HEK293 (cell line): ENCODE measurements at regions not wholly inside any gene's neighbourhood (a gene's known extent, or its start where the extent isn't known, plus 50 kb on each side); places are given as distances from the start of the nearest gene placed in this dataset.
A peak's percentile ranks its signal among the peaks of the same experiment; 100 is the strongest.

Experiments
- CTCF ChIA-PET: fragments of 350-600 bp; formaldehyde crosslinking; extraction: SDS; loops from one replicate; lab custom pipeline; 2021; ENCODE audit warnings: antibody characterized with exemption; lab: Yijun Ruan, JAX
- POLR2A ChIA-PET: fragments of 300-600 bp; formaldehyde crosslinking; extraction: SDS; loops from one replicate; lab custom pipeline; 2020; ENCODE audit warnings: antibody characterized with exemption, inconsistent platforms; lab: Yijun Ruan, JAX
- H3K27ac ChIP-seq: fragments of 200-500 bp; sonication (Bioruptor generic); 2 replicates; pipeline ENCODE4 v1.5.1; 2014; ENCODE audit warnings: low read depth, low read length, control low read depth, inconsistent platforms; ENCODE audit errors: extremely low read depth
- H3K36me3 ChIP-seq, 2 experiments: fragments of 200-500 bp in 1 of 2; sonication (Bioruptor generic) in 1 of 2; 1 replicate in 1 of 2; 2 replicates in 1 of 2; pipeline ENCODE4 v1.5.1; 2014 to 2017; ENCODE audit warnings: inconsistent platforms in 2 of 2, low read length in 2 of 2; ENCODE audit not compliant: control insufficient read depth in 2 of 2, insufficient read depth in 1 of 2
- H3K4me1 ChIP-seq: fragments of 200-500 bp; sonication (Bioruptor generic); 2 replicates; pipeline ENCODE4 v1.5.1; 2014; ENCODE audit warnings: mild to moderate bottlenecking, low read length, inconsistent platforms; ENCODE audit not compliant: control insufficient read depth, insufficient read depth
- H3K4me3 ChIP-seq: 2 replicates; pipeline ENCODE4 v1.5.1; 2011; ENCODE audit warnings: low read depth, mild to moderate bottlenecking, control low read depth, low read length, moderate library complexity
- H3K9me3 ChIP-seq: fragments of 200-500 bp; sonication (Bioruptor generic); 2 replicates; pipeline ENCODE4 v1.5.1; 2014; ENCODE audit warnings: low read depth, low read length, inconsistent platforms; ENCODE audit not compliant: control insufficient read depth, insufficient read depth
- KLF17 ChIP-seq: fragments of 450-650 bp; formaldehyde crosslinking; IDR thresholded peaks from 2 replicates; pipeline ENCODE4 v1.5.1; 2016; ENCODE audit warnings: missing biosample characterization, missing genetic modification characterization
- MEIS1 ChIP-seq: sonication (generic); formaldehyde crosslinking; IDR thresholded peaks from 2 replicates; pipeline ENCODE4 v1.8.1; 2022; ENCODE audit warnings: missing genetic modification reagents, mild to moderate bottlenecking, borderline replicate concordance
- PRDM1 ChIP-seq: fragments of 450-650 bp; formaldehyde crosslinking; IDR thresholded peaks from 2 replicates; pipeline ENCODE4; 2016; ENCODE audit warnings: missing biosample characterization, missing genetic modification characterization
- REPIN1 ChIP-seq: fragments of 450-650 bp; formaldehyde crosslinking; IDR thresholded peaks from 2 replicates; pipeline ENCODE4 v1.5.1; 2017; ENCODE audit warnings: missing biosample characterization, missing genetic modification characterization, low read depth
- SCRT1 ChIP-seq: fragments of 450-650 bp; formaldehyde crosslinking; IDR thresholded peaks from 2 replicates; pipeline ENCODE4 v1.5.1; 2016; ENCODE audit warnings: missing biosample characterization, missing genetic modification characterization, borderline replicate concordance
- SCRT2 ChIP-seq: fragments of 450-650 bp; formaldehyde crosslinking; IDR thresholded peaks from 2 replicates; pipeline ENCODE4 v1.5.1; 2016; ENCODE audit warnings: missing biosample characterization, missing genetic modification characterization
- SP2 ChIP-seq: fragments of 450-650 bp; formaldehyde crosslinking; IDR thresholded peaks from 2 replicates; pipeline ENCODE4 v1.5.1; 2016; ENCODE audit warnings: missing biosample characterization, missing genetic modification characterization
- WT1 ChIP-seq: fragments of 450-650 bp; formaldehyde crosslinking; IDR thresholded peaks from 2 replicates; pipeline ENCODE4 v1.5.1; 2016; ENCODE audit warnings: missing biosample characterization, missing genetic modification characterization
- YY1 ChIP-seq: fragments of 450-650 bp; formaldehyde crosslinking; IDR thresholded peaks from 2 replicates; pipeline ENCODE4 v1.5.1; 2018; ENCODE audit warnings: missing biosample characterization, missing genetic modification characterization
- ZFP37 ChIP-seq: fragments of 450-650 bp; formaldehyde crosslinking; IDR thresholded peaks from 2 replicates; pipeline ENCODE4 v1.5.1; 2016; ENCODE audit warnings: missing biosample characterization, missing genetic modification characterization
- ZNF114 ChIP-seq: fragments of 450-650 bp; formaldehyde crosslinking; IDR thresholded peaks from 2 replicates; pipeline ENCODE4 v1.5.0; 2017; ENCODE audit warnings: missing biosample characterization, missing genetic modification characterization
- ZNF157 ChIP-seq: fragments of 450-650 bp; formaldehyde crosslinking; IDR thresholded peaks from 2 replicates; pipeline ENCODE4 v1.5.1; 2016; ENCODE audit warnings: missing biosample characterization, missing genetic modification characterization
- ZNF23 ChIP-seq: fragments of 450-650 bp; formaldehyde crosslinking; IDR thresholded peaks from 2 replicates; pipeline ENCODE4 v1.5.1; 2016; ENCODE audit warnings: missing biosample characterization, missing genetic modification characterization, borderline replicate concordance
- ZNF510 ChIP-seq: fragments of 450-650 bp; formaldehyde crosslinking; IDR thresholded peaks from 2 replicates; pipeline ENCODE4 v1.5.1; 2018; ENCODE audit warnings: mild to moderate bottlenecking, missing genetic modification characterization, missing biosample characterization; ENCODE audit not compliant: insufficient replicate concordance
- ZNF560 ChIP-seq: fragments of 450-650 bp; formaldehyde crosslinking; IDR thresholded peaks from 2 replicates; pipeline ENCODE4 v1.5.1; 2017; ENCODE audit warnings: missing biosample characterization, missing genetic modification characterization, borderline replicate concordance
- ZNF600 ChIP-seq: fragments of 450-650 bp; formaldehyde crosslinking; IDR thresholded peaks from 2 replicates; pipeline ENCODE4 v1.5.1; 2016; ENCODE audit warnings: missing biosample characterization, missing genetic modification characterization
- ZNF621 ChIP-seq: fragments of 450-650 bp; formaldehyde crosslinking; IDR thresholded peaks from 2 replicates; pipeline ENCODE4 v1.5.1; 2017; ENCODE audit warnings: missing biosample characterization, missing genetic modification characterization
- ZNF639 ChIP-seq: fragments of 450-650 bp; formaldehyde crosslinking; IDR thresholded peaks from 2 replicates; pipeline ENCODE4 v1.5.1; 2016; ENCODE audit warnings: missing biosample characterization, missing genetic modification characterization
- ZNF76 ChIP-seq: fragments of 450-650 bp; formaldehyde crosslinking; IDR thresholded peaks from 2 replicates; pipeline ENCODE4; 2016; ENCODE audit warnings: low read depth, missing biosample characterization, missing genetic modification characterization, borderline replicate concordance
- TF ChIP-seq, protein P1 (sequence below): fragments of 450-650 bp; IDR thresholded peaks from 2 replicates; pipeline ENCODE4 v1.5.1; 2018; ENCODE audit warnings: missing biosample characterization, mild to moderate bottlenecking, missing genetic modification characterization

GRCh38 chr6:106745824-106746582, 116.6 kb downstream of the QRSL1 start (continued):
- TF ChIP-seq KLF17 (tag by site-specific recombination) (0 out of 2 replicates have a peak, but pooled peaks have one; percentile 5), SP2 (tag by site-specific recombination) (no peak)
- TF ChIP-seq, all 188 proteins: peak for 11

GRCh38 chr6:106745197-106745770, 115.9 kb downstream of the QRSL1 start:
- Histone ChIP-seq H3K9me3 (no peaks in the 10 kb centered on the region), H3K4me3 (no peak overlapping the region), H3K36me3 (no peaks in the 10 kb centered on the region), H3K27ac (no peak overlapping the region), H3K4me1 (peaks cover 14% of the 10 kb centered on the region)
- POLR2A ChIA-PET, result interaction anchor here (0.6 kb wide), 1 partner anchor 85 kb away, joined by 3 read pairs; no protein-coding TSS in a partner anchor
- CTCF ChIA-PET, result interaction anchor here (0.8 kb wide), 1 partner anchor 81 kb away, joined by 3 read pairs; no protein-coding TSS in a partner anchor
- TF ChIP-seq WT1 (tag by site-specific recombination) (no peak), ZNF510 (tag by site-specific recombination) (no peak), ZNF639 (tag by site-specific recombination) (no peak), SCRT1 (no peak), ZNF114 (tag by site-specific recombination) (no peak), ZNF23 (no peak), REPIN1 (tag by site-specific recombination) (no peak), SCRT2 (tag by site-specific recombination) (no peak), ZNF76 (tag by site-specific recombination) (no peak), ZNF600 (tag by site-specific recombination) (no peak), PRDM1 (tag by site-specific recombination) (no peak), ZNF157 (tag by site-specific recombination) (no peak), ZNF621 (tag by site-specific recombination) (no peak), MEIS1 (CRISPR knock-in tag) (no peak), YY1 (tag by site-specific recombination) (no peak), ZFP37 (tag by site-specific recombination) (no peak), ZNF560 (no peak)
- TF ChIP-seq, protein P1, sequence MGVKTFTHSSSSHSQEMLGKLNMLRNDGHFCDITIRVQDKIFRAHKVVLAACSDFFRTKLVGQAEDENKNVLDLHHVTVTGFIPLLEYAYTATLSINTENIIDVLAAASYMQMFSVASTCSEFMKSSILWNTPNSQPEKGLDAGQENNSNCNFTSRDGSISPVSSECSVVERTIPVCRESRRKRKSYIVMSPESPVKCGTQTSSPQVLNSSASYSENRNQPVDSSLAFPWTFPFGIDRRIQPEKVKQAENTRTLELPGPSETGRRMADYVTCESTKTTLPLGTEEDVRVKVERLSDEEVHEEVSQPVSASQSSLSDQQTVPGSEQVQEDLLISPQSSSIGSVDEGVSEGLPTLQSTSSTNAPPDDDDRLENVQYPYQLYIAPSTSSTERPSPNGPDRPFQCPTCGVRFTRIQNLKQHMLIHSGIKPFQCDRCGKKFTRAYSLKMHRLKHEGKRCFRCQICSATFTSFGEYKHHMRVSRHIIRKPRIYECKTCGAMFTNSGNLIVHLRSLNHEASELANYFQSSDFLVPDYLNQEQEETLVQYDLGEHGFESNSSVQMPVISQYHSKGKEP (tag by site-specific recombination), result no peak
- TF ChIP-seq, all 188 proteins: peak for 0
